ENCODE measurements at regions not wholly inside any gene's neighbourhood (a gene's known extent, or its start where the extent isn't known, plus 50 kb on each side); places are given as distances from the start of the nearest gene placed in this dataset.

DNA sequence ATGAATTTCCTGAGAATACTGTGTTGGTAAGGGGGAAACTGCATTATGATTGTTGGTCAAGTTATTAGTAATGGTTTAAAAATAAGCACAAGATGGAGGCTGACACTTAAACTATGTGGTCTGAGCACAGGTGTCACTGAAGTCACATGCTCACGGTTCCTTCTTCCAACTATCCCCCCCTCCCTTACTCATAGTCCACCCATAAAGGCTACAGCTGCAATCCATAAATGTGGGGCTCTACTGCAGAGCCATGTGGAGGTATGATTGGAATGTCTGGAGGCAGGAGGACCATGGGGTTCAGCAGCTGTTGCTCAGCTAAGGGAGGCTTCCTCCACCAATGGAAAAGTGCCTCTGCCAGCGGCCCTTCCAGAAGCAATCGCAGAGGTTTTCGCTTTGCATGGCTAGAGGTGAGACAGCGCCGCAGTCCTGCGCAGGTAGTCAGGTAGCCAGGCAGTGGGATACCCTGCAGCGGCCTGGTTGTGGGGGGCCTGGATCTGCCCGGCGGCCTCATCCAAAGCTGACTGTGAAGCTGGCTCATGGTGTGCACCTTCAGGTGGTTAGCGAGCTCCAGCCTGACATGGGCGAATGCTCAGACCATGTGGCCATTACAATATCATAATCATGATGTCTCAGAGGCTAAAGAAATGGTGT, 249.6 kb downstream of the DCDC2C start:
- ChIA-PET POLR2A (no interaction called here), CTCF (no interaction called here)
- Histone ChIP-seq H3K27me3 (replicated peaks; ENCODE audit: control insufficient read depth, insufficient read depth, low read length) (no peaks in the 10 kb centered on the region), H3K9me3 (no peaks in the 10 kb centered on the region), H3K36me3 (ENCODE audit: control insufficient read depth, insufficient read depth, low read length) (no peaks in the 10 kb centered on the region), H3K4me3 (ENCODE audit: low read depth, low read length) (no peak overlapping the region), H3K4me1 (no peaks in the 10 kb centered on the region)
- no peak overlapping the region for H3K27ac Mint-ChIP-seq (ENCODE audit: unreplicated experiment)
- no peaks in the 10 kb centered on the region for H3K36me3 Mint-ChIP-seq (ENCODE audit: insufficient read depth, unreplicated experiment)
- peaks cover 10% of the 10 kb centered on the region for H3K27me3 Mint-ChIP-seq (ENCODE audit: insufficient read depth, unreplicated experiment)
- no peaks in the 10 kb centered on the region for H3K9me3 Mint-ChIP-seq (ENCODE audit: unreplicated experiment)
- no peak for DNase-seq
- H3K4me1 Mint-ChIP-seq (ENCODE audit: low read depth, unreplicated experiment) = no peaks in the 10 kb centered on the region
- H3K4me3 Mint-ChIP-seq (ENCODE audit: unreplicated experiment) = no peak overlapping the region
- BruUV-seq (replicated peaks) = no TSS peak
- TF ChIP-seq, protein P1, sequence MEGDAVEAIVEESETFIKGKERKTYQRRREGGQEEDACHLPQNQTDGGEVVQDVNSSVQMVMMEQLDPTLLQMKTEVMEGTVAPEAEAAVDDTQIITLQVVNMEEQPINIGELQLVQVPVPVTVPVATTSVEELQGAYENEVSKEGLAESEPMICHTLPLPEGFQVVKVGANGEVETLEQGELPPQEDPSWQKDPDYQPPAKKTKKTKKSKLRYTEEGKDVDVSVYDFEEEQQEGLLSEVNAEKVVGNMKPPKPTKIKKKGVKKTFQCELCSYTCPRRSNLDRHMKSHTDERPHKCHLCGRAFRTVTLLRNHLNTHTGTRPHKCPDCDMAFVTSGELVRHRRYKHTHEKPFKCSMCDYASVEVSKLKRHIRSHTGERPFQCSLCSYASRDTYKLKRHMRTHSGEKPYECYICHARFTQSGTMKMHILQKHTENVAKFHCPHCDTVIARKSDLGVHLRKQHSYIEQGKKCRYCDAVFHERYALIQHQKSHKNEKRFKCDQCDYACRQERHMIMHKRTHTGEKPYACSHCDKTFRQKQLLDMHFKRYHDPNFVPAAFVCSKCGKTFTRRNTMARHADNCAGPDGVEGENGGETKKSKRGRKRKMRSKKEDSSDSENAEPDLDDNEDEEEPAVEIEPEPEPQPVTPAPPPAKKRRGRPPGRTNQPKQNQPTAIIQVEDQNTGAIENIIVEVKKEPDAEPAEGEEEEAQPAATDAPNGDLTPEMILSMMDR (IDR thresholded peaks at IDR 0.05; ENCODE audit: insufficient read depth in 1 of 2, low read depth in 1 of 2, low read length in 1 of 2, severe bottlenecking in 1 of 2, unreplicated experiment in 1 of 2) = no peak
- intact Hi-C loops (cut with micrococcal nuclease; ENCODE audit: unreplicated experiment) = loop anchor here (10.0 kb wide), 2 partner anchors 228 to 322 kb away; no protein-coding TSS in a partner anchor

DNA sequence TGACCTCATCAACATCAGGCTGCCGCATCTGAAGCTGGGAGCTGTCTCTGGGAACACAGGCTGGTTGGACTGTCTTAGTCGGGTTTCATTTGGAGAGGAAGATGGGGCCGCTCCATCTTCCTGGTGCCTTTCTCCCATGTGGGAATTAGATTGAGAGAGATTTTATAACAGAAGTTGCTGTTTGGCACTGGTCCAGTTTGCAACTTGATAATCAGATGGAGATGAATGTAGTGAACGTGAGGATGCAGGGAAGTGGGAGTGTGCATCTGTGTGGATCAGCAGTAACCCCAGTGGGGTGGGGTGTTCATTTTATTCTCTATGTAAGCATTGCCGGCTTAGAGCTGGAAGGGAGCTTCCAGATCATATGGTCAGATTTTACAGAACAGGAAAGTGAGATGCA, 250.9 kb downstream of the DCDC2C start:
- intact Hi-C loops (cut with micrococcal nuclease; ENCODE audit: unreplicated experiment) = loop anchor here (10.0 kb wide), 2 partner anchors 229 to 321 kb away; no protein-coding TSS in a partner anchor
- Mint-ChIP-seq H3K27ac (ENCODE audit: unreplicated experiment) (no peak overlapping the region), H3K9me3 (ENCODE audit: unreplicated experiment) (no peaks in the 10 kb centered on the region), H3K36me3 (ENCODE audit: insufficient read depth, unreplicated experiment) (no peaks in the 10 kb centered on the region), H3K4me3 (ENCODE audit: unreplicated experiment) (no peak overlapping the region), H3K27me3 (ENCODE audit: insufficient read depth, unreplicated experiment) (peaks cover 8% of the 10 kb centered on the region), H3K4me1 (ENCODE audit: low read depth, unreplicated experiment) (no peaks in the 10 kb centered on the region)
- Histone ChIP-seq H3K4me3 (ENCODE audit: low read depth, low read length) (no peak overlapping the region), H3K36me3 (ENCODE audit: control insufficient read depth, insufficient read depth, low read length) (no peaks in the 10 kb centered on the region), H3K4me1 (no peaks in the 10 kb centered on the region), H3K9me3 (no peaks in the 10 kb centered on the region), H3K27me3 (replicated peaks; ENCODE audit: control insufficient read depth, insufficient read depth, low read length) (no peaks in the 10 kb centered on the region)
- POLR2A ChIA-PET = no interaction called here
- CTCF ChIA-PET = no interaction called here
- no TSS peak for BruUV-seq (replicated peaks)
- TF ChIP-seq, protein P1 (IDR thresholded peaks at IDR 0.05; ENCODE audit: insufficient read depth in 1 of 2, low read depth in 1 of 2, low read length in 1 of 2, severe bottlenecking in 1 of 2, unreplicated experiment in 1 of 2) = no peak
- DNase-seq = no peak

DNA sequence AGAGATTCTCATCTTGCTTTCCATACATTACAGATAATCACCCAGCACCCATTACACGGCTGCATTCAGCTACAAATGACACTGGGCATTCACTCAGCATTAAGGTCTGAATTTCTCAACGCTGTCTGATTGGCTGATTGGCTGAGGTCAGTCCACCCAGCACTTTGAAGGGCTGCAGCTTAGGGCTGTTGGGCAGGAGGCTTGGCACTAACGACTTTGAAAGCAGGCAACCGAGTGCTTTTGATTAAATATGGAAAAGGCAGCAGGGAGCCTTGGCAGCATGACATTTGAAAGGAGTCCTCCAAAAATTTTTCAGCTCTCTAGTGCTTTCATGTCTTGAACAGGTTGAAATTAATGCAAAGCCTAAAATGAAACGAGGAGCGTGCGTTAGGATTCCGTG, 253.0 kb downstream of the DCDC2C start:
- no peaks in the 10 kb centered on the region for H3K27me3 ChIP-seq (replicated peaks; ENCODE audit: control insufficient read depth, insufficient read depth, low read length)
- no peaks in the 10 kb centered on the region for H3K36me3 ChIP-seq (ENCODE audit: control insufficient read depth, insufficient read depth, low read length)
- H3K4me1 ChIP-seq = no peaks in the 10 kb centered on the region
- TF ChIP-seq, protein P1 (IDR thresholded peaks at IDR 0.05; ENCODE audit: insufficient read depth in 1 of 2, low read depth in 1 of 2, low read length in 1 of 2, severe bottlenecking in 1 of 2, unreplicated experiment in 1 of 2) = no peak
- no peaks in the 10 kb centered on the region for H3K36me3 Mint-ChIP-seq (ENCODE audit: insufficient read depth, unreplicated experiment)
- intact Hi-C loops (cut with micrococcal nuclease; ENCODE audit: unreplicated experiment) = loop anchor here (10.0 kb wide), 2 partner anchors 232 to 318 kb away; no protein-coding TSS in a partner anchor
- no peak for DNase-seq
- no peaks in the 10 kb centered on the region for H3K9me3 Mint-ChIP-seq (ENCODE audit: unreplicated experiment)
- H3K4me3 Mint-ChIP-seq (ENCODE audit: unreplicated experiment) = no peak overlapping the region
- no peak overlapping the region for H3K4me3 ChIP-seq (ENCODE audit: low read depth, low read length)
- no TSS peak for BruUV-seq (replicated peaks)
- POLR2A ChIA-PET = no interaction called here
- H3K4me1 Mint-ChIP-seq (ENCODE audit: low read depth, unreplicated experiment) = no peaks in the 10 kb centered on the region
- no peak overlapping the region for H3K27ac Mint-ChIP-seq (ENCODE audit: unreplicated experiment)
- CTCF ChIA-PET = interaction anchor here (0.6 kb wide), 1 partner anchor 37 kb away, joined by 3 read pairs; no protein-coding TSS in a partner anchor
- H3K9me3 ChIP-seq = no peaks in the 10 kb centered on the region
- peaks cover 8% of the 10 kb centered on the region for H3K27me3 Mint-ChIP-seq (ENCODE audit: insufficient read depth, unreplicated experiment)

Measured in Caco-2 (cell line).